GM21528 (cell line): ENCODE measurements at regions not wholly inside any gene's neighbourhood (a gene's known extent, or its start where the extent isn't known, plus 50 kb on each side); places are given as distances from the start of the nearest gene placed in this dataset.
"Not testable (repeated sequence)": the region's sequence is repeated elsewhere in the genome, so short reads cannot be mapped to it uniquely, and the experiment has no call there.

Source experiments
- ATAC-seq: cut with Tn5 transposase; IDR thresholded peaks from one replicate; pipeline ENCODE4 v1.9.1; 2021; ENCODE audit warnings: mild to moderate bottlenecking, moderate library complexity; ENCODE audit not compliant: unreplicated experiment, low FRiP score

- no peak for ATAC-seq
These were observed 60.2 kb upstream of the LRRC4C start for GRCh38 chr11:41519696-41520095.

DNA sequence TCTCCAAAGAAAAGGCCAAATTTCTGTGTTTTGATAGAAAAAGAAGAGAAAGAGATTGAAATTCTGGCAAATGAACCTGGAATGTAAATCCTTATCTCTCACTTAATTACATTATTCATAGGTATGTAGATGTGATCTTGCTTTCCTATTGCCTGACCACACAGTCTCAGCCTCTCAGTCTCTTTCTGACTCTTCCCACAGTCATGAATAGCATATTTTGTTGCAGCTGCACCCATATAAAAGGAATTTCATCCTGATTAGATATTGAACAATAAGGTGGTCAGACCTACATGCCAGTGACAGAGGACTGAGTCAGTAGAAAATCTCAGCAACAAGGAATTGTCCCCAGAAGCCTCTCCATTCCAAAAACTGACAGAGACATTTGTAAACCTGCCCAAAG, 62.9 kb upstream of the LRRC4C start:
- ATAC-seq = no peak

DNA sequence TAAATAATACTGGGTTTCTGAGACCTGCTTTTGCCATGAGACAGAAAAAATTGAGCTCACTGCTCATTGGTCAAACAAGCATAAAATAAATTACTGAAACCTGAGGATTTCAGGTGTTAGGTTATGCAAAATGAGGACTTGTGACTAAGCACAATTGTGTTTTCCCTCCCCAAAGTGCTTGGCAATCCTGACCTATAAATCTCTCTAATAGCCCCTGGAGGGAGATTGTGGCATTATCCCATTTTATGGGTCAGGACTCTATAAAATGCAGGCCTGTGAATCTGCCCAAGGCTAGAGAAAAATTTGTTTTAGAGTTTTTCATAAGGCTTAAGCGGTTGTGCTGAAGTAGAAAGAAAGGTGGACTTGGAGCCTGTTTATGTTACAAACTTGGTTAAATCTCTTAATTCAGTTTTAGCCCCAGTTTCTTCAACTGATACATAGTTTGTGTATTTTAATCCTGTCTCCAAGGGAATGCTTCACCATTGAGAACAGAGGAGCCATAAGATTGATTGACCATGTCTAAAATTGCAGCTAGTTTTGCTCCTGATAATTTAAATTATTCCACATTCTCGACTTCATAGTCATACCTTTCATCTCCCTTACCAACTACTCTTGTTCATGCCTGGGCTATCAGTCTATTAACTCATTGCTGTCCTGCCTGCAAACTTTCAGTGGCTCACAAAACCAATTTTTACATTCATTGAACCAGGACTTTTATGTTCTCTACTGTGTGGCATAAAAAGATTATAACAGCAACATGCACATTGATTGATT, 63.6 kb upstream of the LRRC4C start:
- no peak for ATAC-seq

DNA sequence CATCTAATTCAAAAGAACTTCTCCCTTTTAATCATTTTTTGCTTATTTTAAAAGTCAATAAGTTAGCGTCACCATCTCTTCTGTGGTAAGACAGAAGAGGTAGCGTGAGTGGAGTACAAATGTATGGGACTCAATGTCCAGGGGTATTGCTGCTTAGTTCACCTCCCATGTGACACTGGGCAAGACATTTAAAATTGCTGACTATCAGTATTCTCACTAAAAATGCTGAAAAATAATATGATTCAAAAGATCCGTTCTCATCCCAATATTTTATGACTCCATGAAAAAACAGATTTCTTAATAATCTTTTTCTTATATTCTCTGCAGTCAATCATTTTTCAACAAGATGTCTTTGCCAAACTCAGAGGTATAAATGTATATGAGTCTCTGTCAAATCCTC, 68.1 kb upstream of the LRRC4C start:
- ATAC-seq = no peak

DNA sequence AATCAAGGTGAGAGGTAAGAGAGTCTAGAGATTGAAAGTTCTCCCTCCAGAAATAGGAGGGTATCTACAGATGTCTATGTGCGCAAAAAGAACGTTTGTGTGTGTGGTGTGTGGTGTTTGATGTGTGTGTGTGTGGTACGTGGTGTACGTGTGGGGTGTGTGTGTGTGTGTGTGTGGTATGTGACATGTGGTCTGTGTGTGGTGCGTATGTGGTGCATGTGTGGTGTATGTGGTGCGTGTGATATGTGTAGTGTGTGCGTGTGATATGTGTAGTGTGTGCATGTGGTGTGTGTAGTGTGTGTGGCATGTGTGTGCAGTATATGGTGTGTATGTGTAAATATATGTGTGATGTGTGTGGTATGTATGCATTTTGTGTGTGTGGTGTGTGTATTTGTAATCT, 73.0 kb upstream of the LRRC4C start:
- no peak for ATAC-seq

DNA sequence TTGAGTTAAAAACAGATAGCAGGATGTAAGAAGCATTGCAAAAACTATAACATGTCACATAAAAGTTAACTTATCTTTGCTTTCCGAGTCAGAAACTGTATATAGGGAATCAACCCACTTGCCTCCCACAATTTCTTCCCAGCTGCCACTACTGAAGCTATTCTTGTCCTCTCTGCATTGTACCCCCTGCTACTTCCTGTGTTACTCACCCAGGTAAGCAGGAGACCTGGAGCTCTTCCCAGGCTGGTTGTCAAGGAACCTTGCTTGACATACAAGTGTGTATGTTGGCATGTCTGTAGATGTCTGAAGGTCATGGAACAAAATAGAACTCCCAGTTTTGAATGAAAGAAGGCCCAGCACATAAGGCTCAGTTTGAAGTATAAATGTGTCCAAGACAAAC, 74.3 kb upstream of the LRRC4C start:
- no peak for ATAC-seq

- ATAC-seq = no peak
These were observed 74.9 kb upstream of the LRRC4C start for GRCh38 chr11:41534391-41534790.

DNA sequence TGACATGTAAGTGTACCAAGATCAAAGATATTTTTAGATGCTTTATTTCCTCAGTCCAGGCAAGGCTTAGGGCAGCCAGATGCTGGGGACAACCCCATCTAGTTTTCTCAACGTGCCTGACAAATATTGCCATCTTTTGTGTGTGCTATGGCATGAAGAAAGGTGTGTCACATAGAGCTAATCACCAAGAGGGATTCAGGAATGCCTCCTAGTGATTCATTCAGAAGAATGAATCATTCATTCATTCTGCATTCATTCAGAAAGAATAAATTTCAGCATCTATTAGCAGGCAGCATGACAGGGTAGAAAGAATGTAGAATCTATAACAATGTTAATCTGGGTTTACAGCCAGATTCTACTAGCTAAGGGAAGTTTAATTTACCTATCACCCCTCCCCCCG, 75.4 kb upstream of the LRRC4C start:
- no peak for ATAC-seq

GRCh38 chr11:41536021-41536568, 76.6 kb upstream of the LRRC4C start:
- no peak for ATAC-seq

DNA sequence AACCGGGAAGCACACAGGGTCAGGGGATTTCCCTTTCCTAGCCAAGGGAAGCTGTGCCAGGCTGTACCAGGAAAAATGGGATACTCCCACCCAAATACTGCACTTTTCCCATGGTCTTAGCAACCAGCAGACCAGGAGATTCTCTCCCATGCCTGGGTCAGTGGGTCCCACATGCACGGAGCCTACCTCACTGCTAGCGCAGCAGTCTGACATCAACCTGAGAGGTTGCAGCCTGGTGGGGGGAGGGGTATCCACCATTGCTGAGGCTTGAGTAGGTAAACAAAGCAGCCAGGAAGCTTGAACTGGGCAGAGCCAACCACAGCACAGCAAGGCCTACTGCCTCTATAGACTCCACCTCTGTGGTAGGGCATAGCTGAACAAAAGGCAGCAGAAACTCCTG, 85.5 kb upstream of the LRRC4C start:
- not testable (repeated sequence) for ATAC-seq

DNA sequence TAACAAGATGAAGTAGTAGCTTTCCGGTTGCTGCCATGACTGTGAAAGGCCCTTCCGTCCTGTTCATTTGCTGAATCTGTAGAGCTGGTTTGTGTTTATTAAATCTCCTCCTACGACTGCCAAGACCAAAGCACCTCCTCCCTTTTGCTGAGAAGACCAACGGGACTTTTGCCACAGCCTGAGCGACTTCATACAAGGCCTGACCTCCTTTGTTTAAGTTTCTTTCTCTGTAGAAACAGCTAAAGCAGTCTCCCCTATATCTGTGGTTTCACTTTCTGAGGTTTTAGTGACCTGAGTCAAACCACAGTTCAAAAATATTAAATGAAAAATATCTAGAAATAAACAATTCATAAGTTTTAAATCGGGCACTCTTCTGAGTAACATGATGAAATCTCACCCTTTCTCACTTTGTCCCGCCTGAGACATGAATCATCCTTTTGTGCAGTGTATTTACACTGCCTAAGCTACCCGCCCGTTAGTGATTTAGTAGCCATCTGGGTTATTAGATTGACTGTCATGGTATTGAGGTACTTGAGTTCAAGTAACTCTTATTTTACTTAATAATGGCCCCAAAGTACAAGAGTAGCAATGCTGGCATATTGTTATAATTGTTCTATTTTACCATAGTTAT, 119.1 kb upstream of the LRRC4C start:
- ATAC-seq = no peak

GRCh38 chr11:41579546-41579945, 120.1 kb upstream of the LRRC4C start:
- no peak for ATAC-seq

DNA sequence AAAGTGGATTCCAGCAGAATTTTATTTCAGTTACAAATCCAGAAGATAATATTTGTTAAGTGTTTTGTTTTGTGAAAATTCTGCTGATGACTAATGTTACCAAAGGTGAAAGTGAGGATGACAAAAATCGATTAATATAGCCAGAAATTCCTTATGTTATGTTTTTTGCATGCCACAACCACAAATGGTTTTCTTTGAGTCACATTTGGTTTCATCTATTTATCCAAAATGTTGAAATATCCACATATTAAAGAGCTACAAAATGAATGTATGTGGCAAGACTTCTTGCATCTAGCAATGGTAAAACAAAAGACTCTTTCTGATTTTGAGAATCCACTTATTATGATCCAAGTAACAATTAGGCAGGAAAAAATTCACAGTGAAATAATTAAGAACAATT, 150.1 kb upstream of the LRRC4C start:
- ATAC-seq = no peak

GRCh38 chr11:41612415-41612814, 153.0 kb upstream of the LRRC4C start:
- no peak for ATAC-seq

DNA sequence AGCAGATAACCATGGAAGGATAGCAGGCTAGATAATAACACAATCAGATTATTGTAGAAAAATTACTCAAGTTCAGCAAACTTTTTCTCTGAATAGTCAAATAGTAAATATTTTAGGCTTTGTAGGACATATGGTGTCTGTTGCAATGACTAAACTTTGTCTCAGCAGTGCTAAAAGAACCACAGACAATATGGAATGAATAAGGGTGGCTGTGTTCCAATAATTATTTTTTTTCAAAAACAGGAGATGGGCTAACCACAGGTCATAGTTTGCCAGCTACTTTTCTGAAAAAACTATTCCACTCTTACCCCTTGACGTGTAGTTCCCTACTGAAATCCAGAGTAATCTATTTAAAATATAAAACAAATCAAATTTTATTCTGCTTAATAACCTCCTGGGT, 153.9 kb upstream of the LRRC4C start:
- no peak for ATAC-seq

DNA sequence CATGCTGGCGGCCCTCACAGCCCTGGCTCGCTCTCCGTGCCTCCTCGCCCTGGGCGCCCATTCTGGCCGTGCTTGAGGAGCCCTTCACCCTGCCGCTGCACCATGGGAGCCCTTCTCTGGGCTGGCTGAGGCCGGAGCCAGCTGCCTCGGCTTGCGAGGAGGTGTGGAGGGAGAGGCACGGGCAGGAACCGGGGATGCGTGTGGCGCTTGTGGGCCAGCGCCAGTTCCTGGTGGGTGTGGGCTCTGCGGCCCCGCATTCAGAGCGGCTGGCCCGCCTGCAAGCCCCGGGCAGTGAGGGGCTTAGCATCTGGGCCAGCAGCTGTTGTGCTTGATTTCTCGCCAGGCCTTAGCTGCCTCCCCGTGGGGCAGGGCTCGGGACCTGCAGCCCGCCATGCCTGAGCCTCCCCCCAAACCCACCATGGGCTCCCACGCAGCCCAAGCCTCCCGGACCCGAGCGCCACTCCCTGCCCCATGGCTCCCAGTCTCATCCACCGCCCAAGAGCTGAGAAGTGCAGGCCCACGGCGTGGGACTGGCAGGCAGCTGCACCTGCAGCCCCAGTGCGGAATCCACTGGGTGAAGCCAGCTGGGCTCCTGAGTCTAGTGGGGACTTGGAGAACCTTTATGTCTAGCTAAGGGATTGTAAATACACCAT, 163.4 kb upstream of the LRRC4C start:
- ATAC-seq = no peak

DNA sequence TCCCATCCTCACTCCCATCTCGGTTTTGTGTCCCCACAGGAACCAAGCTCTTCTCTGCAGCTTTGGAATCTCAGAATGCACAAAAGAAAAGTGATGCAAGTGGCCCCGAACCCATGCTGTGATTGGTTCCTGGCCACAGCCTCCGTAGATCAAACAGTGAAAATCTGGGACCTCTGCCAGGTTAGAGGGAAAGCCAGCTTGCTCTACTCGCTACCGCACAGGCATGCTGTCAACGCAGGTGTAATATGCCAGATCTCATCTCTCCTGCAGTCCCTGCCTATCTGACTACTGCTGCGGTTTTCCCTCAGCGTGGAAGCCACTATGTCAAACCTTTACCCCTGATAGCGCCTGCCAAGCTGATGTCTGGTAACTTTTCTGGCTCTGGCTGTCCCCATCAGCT, 200.5 kb upstream of the LRRC4C start:
- ATAC-seq = no peak

GRCh38 chr11:41660585-41660984, 201.1 kb upstream of the LRRC4C start:
- ATAC-seq = no peak

- no peak for ATAC-seq
These were observed 206.2 kb upstream of the LRRC4C start for GRCh38 chr11:41665441-41666360.

GRCh38 chr11:41666951-41667653, 207.7 kb upstream of the LRRC4C start:
- ATAC-seq = no peak
